Karpas-422 (cell line): ENCODE measurements at regions not wholly inside any gene's neighbourhood (a gene's known extent, or its start where the extent isn't known, plus 50 kb on each side); places are given as distances from the start of the nearest gene placed in this dataset.

Experiments used
- DNase-seq: peaks from one replicate; pipeline ENCODE4 v3.0.0-alpha.2; 2015
- H2AFZ ChIP-seq: fragments of 200-600 bp; sonication (generic); 2 replicates; pipeline ENCODE4 v1.6.1; 2014; ENCODE audit warnings: antibody characterized with exemption, low read length, mixed read lengths
- H3K27ac ChIP-seq: fragments of 200-600 bp; sonication (generic); 2 replicates; pipeline ENCODE4 v1.5.1; 2014; ENCODE audit warnings: mild to moderate bottlenecking, low read length, moderate library complexity
- H3K27me3 ChIP-seq: fragments of 200-600 bp; sonication (generic); 2 replicates; pipeline ENCODE4 v1.6.1; 2014; ENCODE audit warnings: low read length, mixed read lengths
- H3K36me3 ChIP-seq: fragments of 200-600 bp; sonication (generic); 2 replicates; pipeline ENCODE4 v1.6.1; 2014; ENCODE audit warnings: low read length, mixed read lengths; ENCODE audit not compliant: insufficient read depth
- H3K4me1 ChIP-seq: fragments of 200-600 bp; sonication (generic); 2 replicates; pipeline ENCODE4 v1.6.1; 2014; ENCODE audit warnings: mild to moderate bottlenecking, low read length, mixed read lengths
- H3K4me2 ChIP-seq: fragments of 200-600 bp; sonication (generic); 2 replicates; pipeline ENCODE4 v1.6.1; 2014; ENCODE audit warnings: low read length, low read depth, mild to moderate bottlenecking; ENCODE audit not compliant: poor library complexity, severe bottlenecking
- H3K4me3 ChIP-seq: fragments of 200-600 bp; sonication (generic); 2 replicates; pipeline ENCODE4 v1.5.1; 2014; ENCODE audit warnings: mild to moderate bottlenecking, antibody characterized with exemption, low read length, mixed read lengths
- H3K79me2 ChIP-seq: fragments of 200-600 bp; sonication (generic); 2 replicates; pipeline ENCODE4 v1.6.1; 2014; ENCODE audit warnings: mild to moderate bottlenecking, low read length, mixed read lengths
- H3K9ac ChIP-seq: fragments of 200-600 bp; sonication (generic); 2 replicates; pipeline ENCODE4 v1.6.0; 2014; ENCODE audit warnings: low read length
- H3K9me2 ChIP-seq: fragments of 200-600 bp; sonication (generic), shearing (Covaris generic); replicated peaks from 2 replicates; pipeline ENCODE4 v1.6.0; 2014; ENCODE audit warnings: mild to moderate bottlenecking, low read length, moderate library complexity; ENCODE audit not compliant: insufficient read depth
- H3K9me3 ChIP-seq: fragments of 300-700, 200-600 bp; sonication (generic); 2 replicates; pipeline ENCODE4 v1.6.1; 2014; ENCODE audit warnings: low read length, mixed read lengths
- H4K20me1 ChIP-seq: fragments of 200-600 bp; sonication (generic); 2 replicates; pipeline ENCODE4 v1.6.1; 2014; ENCODE audit warnings: mild to moderate bottlenecking, antibody characterized with exemption, low read length, low read depth; ENCODE audit not compliant: insufficient read depth

- no peaks in the 10 kb centered on the region for H3K4me1 ChIP-seq
- H3K9me3 ChIP-seq, result no peaks in the 10 kb centered on the region
- H3K9me2 ChIP-seq, result no peaks in the 10 kb centered on the region
- H4K20me1 ChIP-seq, result no peaks in the 10 kb centered on the region
- DNase-seq, result no peak
- no peak overlapping the region for H3K27ac ChIP-seq
- H2AFZ ChIP-seq, result no peak overlapping the region
- H3K4me3 ChIP-seq, result no peak overlapping the region
- no peaks in the 10 kb centered on the region for H3K36me3 ChIP-seq
- H3K79me2 ChIP-seq, result no peaks in the 10 kb centered on the region
- no peak overlapping the region for H3K4me2 ChIP-seq
- H3K27me3 ChIP-seq, result no peaks in the 10 kb centered on the region
- H3K9ac ChIP-seq, result no peak overlapping the region
These were observed 289.8 kb upstream of the SPOCK3 start for GRCh38 chr4:167524091-167524490.

- DNase-seq, result no peak
- H3K4me1 ChIP-seq, result no peaks in the 10 kb centered on the region
- H3K9ac ChIP-seq, result no peak overlapping the region
- H2AFZ ChIP-seq, result no peak overlapping the region
- no peaks in the 10 kb centered on the region for H3K79me2 ChIP-seq
- H3K9me3 ChIP-seq, result no peaks in the 10 kb centered on the region
- no peak overlapping the region for H3K4me2 ChIP-seq
- no peaks in the 10 kb centered on the region for H3K36me3 ChIP-seq
- no peaks in the 10 kb centered on the region for H3K9me2 ChIP-seq
- H3K27ac ChIP-seq, result no peak overlapping the region
- no peaks in the 10 kb centered on the region for H4K20me1 ChIP-seq
- no peak overlapping the region for H3K4me3 ChIP-seq
- H3K27me3 ChIP-seq, result no peaks in the 10 kb centered on the region
These were observed 303.5 kb upstream of the SPOCK3 start for GRCh38 chr4:167537761-167538160.

GRCh38 chr4:167541286-167541685, 307.0 kb upstream of the SPOCK3 start:
- H3K4me1 ChIP-seq, result no peaks in the 10 kb centered on the region
- no peaks in the 10 kb centered on the region for H3K27me3 ChIP-seq
- no peaks in the 10 kb centered on the region for H3K9me3 ChIP-seq
- H3K79me2 ChIP-seq, result no peaks in the 10 kb centered on the region
- no peak overlapping the region for H3K9ac ChIP-seq
- no peak overlapping the region for H3K4me2 ChIP-seq
- no peaks in the 10 kb centered on the region for H3K9me2 ChIP-seq
- H3K27ac ChIP-seq, result no peak overlapping the region
- H4K20me1 ChIP-seq, result no peaks in the 10 kb centered on the region
- no peak for DNase-seq
- no peak overlapping the region for H2AFZ ChIP-seq
- H3K36me3 ChIP-seq, result no peaks in the 10 kb centered on the region
- no peak overlapping the region for H3K4me3 ChIP-seq

GRCh38 chr4:167544391-167544790, 310.1 kb upstream of the SPOCK3 start:
- H3K27ac ChIP-seq, result no peak overlapping the region
- DNase-seq, result no peak
- H4K20me1 ChIP-seq, result no peaks in the 10 kb centered on the region
- no peak overlapping the region for H2AFZ ChIP-seq
- H3K9ac ChIP-seq, result no peak overlapping the region
- H3K36me3 ChIP-seq, result no peaks in the 10 kb centered on the region
- H3K4me3 ChIP-seq, result no peak overlapping the region
- no peaks in the 10 kb centered on the region for H3K27me3 ChIP-seq
- no peak overlapping the region for H3K4me2 ChIP-seq
- H3K4me1 ChIP-seq, result no peaks in the 10 kb centered on the region
- no peaks in the 10 kb centered on the region for H3K79me2 ChIP-seq
- H3K9me2 ChIP-seq, result no peaks in the 10 kb centered on the region
- H3K9me3 ChIP-seq, result no peaks in the 10 kb centered on the region

GRCh38 chr4:167550021-167550420, 315.7 kb upstream of the SPOCK3 start:
- no peaks in the 10 kb centered on the region for H3K4me1 ChIP-seq
- no peak overlapping the region for H2AFZ ChIP-seq
- H3K9me3 ChIP-seq, result no peaks in the 10 kb centered on the region
- no peaks in the 10 kb centered on the region for H4K20me1 ChIP-seq
- H3K27ac ChIP-seq, result no peak overlapping the region
- no peak overlapping the region for H3K4me2 ChIP-seq
- H3K36me3 ChIP-seq, result no peaks in the 10 kb centered on the region
- no peaks in the 10 kb centered on the region for H3K27me3 ChIP-seq
- DNase-seq, result no peak
- H3K9me2 ChIP-seq, result no peaks in the 10 kb centered on the region
- H3K4me3 ChIP-seq, result no peak overlapping the region
- H3K9ac ChIP-seq, result no peak overlapping the region
- no peaks in the 10 kb centered on the region for H3K79me2 ChIP-seq

- Histone ChIP-seq H3K36me3 (no peaks in the 10 kb centered on the region), H2AFZ (no peak overlapping the region), H3K27ac (no peak overlapping the region), H3K4me3 (no peak overlapping the region), H4K20me1 (no peaks in the 10 kb centered on the region), H3K9me2 (no peaks in the 10 kb centered on the region), H3K79me2 (no peaks in the 10 kb centered on the region), H3K4me1 (no peaks in the 10 kb centered on the region), H3K4me2 (no peak overlapping the region), H3K9ac (no peak overlapping the region), H3K27me3 (no peaks in the 10 kb centered on the region), H3K9me3 (no peaks in the 10 kb centered on the region)
- no peak for DNase-seq
These were observed 321.2 kb upstream of the SPOCK3 start for GRCh38 chr4:167555338-167556022.

GRCh38 chr4:167578906-167579305, 344.6 kb upstream of the SPOCK3 start:
- Histone ChIP-seq H3K36me3 (no peaks in the 10 kb centered on the region), H3K27me3 (no peaks in the 10 kb centered on the region), H3K4me1 (no peaks in the 10 kb centered on the region), H3K9me3 (no peaks in the 10 kb centered on the region), H3K4me2 (no peak overlapping the region), H3K9ac (no peak overlapping the region), H3K79me2 (no peaks in the 10 kb centered on the region), H3K9me2 (no peaks in the 10 kb centered on the region), H3K4me3 (no peak overlapping the region), H2AFZ (no peak overlapping the region), H4K20me1 (no peaks in the 10 kb centered on the region), H3K27ac (no peak overlapping the region)
- no peak for DNase-seq

GRCh38 chr4:167581449-167581965, 347.2 kb upstream of the SPOCK3 start:
- no peak for DNase-seq
- no peaks in the 10 kb centered on the region for H4K20me1 ChIP-seq
- H3K9me3 ChIP-seq, result no peaks in the 10 kb centered on the region
- H3K27ac ChIP-seq, result no peak overlapping the region
- H3K27me3 ChIP-seq, result no peaks in the 10 kb centered on the region
- no peaks in the 10 kb centered on the region for H3K4me1 ChIP-seq
- no peak overlapping the region for H3K9ac ChIP-seq
- H2AFZ ChIP-seq, result no peak overlapping the region
- H3K36me3 ChIP-seq, result no peaks in the 10 kb centered on the region
- no peaks in the 10 kb centered on the region for H3K9me2 ChIP-seq
- no peaks in the 10 kb centered on the region for H3K79me2 ChIP-seq
- H3K4me3 ChIP-seq, result no peak overlapping the region
- H3K4me2 ChIP-seq, result no peak overlapping the region
